ENCODE measurements at regions not wholly inside any gene's neighbourhood (a gene's known extent, or its start where the extent isn't known, plus 50 kb on each side); places are given as distances from the start of the nearest gene placed in this dataset.
"Not testable (repeated sequence)": the region's sequence is repeated elsewhere in the genome, so short reads cannot be mapped to it uniquely, and the experiment has no call there.

GRCh38 chr5:119299242-119299614 is 56.6 kb upstream of the TNFAIP8 start:
- DNase-seq (ENCODE audit: low read depth), result not testable (repeated sequence)

GRCh38 chr5:119299615-119300310 is 56.1 kb upstream of the TNFAIP8 start:
- DNase-seq (ENCODE audit: low read depth), result peak; percentile 81

- DNase-seq (ENCODE audit: low read depth), result no peak
These were observed 55.5 kb upstream of the TNFAIP8 start for GRCh38 chr5:119300311-119300670.

- no peak for DNase-seq (ENCODE audit: low read depth)
These were observed 54.6 kb upstream of the TNFAIP8 start for GRCh38 chr5:119301210-119301609.

- DNase-seq (ENCODE audit: low read depth), result no peak
These were observed 53.9 kb upstream of the TNFAIP8 start for GRCh38 chr5:119301906-119302305.

- DNase-seq (ENCODE audit: low read depth), result no peak
These were observed 53.4 kb upstream of the TNFAIP8 start for GRCh38 chr5:119302449-119302848.

GRCh38 chr5:119302916-119303897 is 52.6 kb upstream of the TNFAIP8 start:
- no peak for DNase-seq (ENCODE audit: low read depth)

GRCh38 chr5:119304439-119305211 is 51.2 kb upstream of the TNFAIP8 start:
- DNase-seq (ENCODE audit: low read depth), result no peak

All from stimulated activated CD8-positive, alpha-beta memory T cell treated with anti-CD3 and anti-CD28 coated beads, Interleukin-4, amount 100 ng/mL, for 24 hours (primary cell).